GM19455 (cell line): ENCODE measurements at regions not wholly inside any gene's neighbourhood (a gene's known extent, or its start where the extent isn't known, plus 50 kb on each side); places are given as distances from the start of the nearest gene placed in this dataset.
"Not testable (repeated sequence)": the region's sequence is repeated elsewhere in the genome, so short reads cannot be mapped to it uniquely, and the experiment has no call there.

ENCODE experiments used
- ATAC-seq: cut with Tn5 transposase; IDR thresholded peaks from one replicate; pipeline ENCODE4 v1.9.1; 2021; ENCODE audit not compliant: unreplicated experiment

- ATAC-seq = no peak
These were observed 60.4 kb upstream of the PDHA2 start for GRCh38 chr4:95779447-95779846.

GRCh38 chr4:95778666-95779065 is 61.2 kb upstream of the PDHA2 start:
- no peak for ATAC-seq

DNA sequence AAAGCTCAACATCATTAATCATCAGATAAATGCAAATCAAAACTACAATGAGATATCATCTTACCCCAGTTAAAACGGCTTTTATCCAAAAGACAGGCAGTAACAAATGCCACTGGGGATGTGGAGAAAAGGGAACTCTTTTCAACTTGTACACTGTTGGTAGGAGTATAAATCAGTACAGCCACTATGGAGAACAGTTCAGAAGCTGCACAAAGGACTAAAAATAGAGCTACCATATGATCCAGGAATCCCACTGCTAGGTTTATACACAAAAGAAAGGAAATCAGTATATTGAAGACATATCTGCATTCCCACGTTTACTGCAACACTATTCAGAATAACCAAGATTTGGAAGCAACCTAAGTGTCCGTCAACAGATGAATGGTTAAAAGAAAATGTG is 69.3 kb upstream of the PDHA2 start:
- ATAC-seq = not testable (repeated sequence)

- no peak for ATAC-seq
These were observed 74.9 kb upstream of the PDHA2 start for GRCh38 chr4:95764961-95765360.

DNA sequence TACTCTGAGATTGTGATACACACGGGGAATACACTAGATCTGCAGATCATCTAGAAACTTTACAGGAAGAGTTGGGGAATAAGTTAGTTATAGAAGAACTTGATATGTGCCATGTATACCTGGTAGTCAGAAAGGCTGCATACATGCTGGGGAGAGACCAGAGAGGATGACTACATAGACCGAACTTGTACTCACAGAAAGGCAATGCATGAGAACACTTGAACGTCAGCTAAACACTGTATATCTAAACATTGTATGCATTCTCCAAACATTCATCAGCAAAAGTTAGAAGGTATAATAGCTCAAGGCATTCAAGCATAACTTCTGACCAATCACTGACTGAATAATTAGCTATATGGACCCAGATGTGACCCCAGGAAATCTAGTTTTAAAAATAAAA is 78.0 kb upstream of the PDHA2 start:
- ATAC-seq = no peak

DNA sequence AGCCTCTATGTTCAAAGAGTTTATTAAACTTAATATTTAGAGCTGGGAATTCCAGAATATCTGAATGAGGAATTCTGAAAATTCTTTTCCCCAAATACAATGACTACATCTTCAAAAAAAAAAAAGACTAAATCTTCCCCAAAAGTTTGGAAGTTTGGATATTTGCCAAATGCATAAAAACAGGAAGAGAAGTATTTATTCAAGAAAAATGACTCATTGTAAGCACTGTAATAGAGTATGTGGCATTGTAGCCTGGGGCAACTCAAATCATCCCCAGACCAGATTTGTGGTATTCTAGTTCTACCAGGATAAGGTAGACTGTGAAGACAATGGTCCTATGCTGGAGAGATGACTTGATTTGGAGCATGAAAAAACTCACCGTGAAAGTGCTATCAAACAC is 78.5 kb upstream of the PDHA2 start:
- ATAC-seq = no peak

DNA sequence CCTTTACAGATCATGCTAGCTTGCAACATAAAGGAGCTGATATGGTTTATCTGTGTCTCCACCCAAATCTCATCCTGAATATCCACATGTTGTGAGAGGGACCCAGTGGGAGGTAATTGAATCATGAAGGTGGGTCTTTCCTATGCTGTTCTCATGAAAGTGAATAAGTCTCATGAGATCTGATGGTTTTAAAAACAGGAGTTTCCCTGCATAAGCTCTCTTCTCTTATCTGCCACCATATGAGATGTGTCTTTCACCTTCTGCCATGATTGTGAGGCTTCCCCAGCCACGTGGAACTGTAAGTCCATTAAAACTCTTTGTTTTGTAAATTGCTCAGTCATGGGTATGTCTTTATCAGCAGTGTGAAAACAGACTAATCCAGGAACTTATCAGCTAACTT is 79.2 kb upstream of the PDHA2 start:
- not testable (repeated sequence) for ATAC-seq

DNA sequence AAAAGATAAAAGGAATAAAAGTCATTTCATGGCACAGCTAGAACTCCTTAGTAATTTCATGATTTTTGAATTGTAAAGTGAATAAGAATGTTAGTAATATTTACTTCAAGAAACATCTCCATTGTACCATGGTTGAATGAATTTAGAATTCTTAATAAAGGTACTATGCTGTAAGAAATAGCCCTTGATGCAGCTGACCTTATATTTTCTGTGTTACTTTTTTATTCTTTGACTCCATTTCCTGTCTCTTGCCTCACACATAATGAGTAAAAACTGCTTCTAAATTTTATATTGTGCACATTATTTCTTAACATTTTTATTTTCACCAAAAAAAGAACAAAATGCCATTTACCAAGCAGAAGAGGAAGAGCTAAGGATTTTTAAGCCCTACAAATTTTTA is 81.9 kb upstream of the PDHA2 start:
- ATAC-seq = no peak

DNA sequence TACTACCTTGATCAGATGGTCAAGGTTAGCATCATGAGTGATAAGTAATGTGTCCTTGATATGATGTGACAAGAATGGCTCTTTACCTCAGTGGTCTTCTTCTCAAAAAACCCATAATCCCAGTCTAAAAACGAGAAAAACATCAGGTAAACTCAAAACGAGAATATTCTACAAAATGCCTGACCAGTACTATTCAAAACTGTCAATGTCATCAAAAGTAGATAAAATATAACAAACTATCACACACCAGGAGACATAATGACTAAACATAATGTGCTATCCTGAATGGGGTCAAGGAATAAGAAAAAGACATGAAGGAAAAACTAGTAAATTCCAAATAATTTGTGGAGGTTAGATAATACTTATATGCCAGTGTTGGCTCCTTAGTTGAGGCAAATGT is 85.2 kb upstream of the PDHA2 start:
- no peak for ATAC-seq

- no peak for ATAC-seq
These were observed 90.7 kb upstream of the PDHA2 start for GRCh38 chr4:95749204-95749603.

GRCh38 chr4:95742872-95743271 is 97.0 kb upstream of the PDHA2 start:
- ATAC-seq = no peak

GRCh38 chr4:95742179-95742578 is 97.7 kb upstream of the PDHA2 start:
- no peak for ATAC-seq

DNA sequence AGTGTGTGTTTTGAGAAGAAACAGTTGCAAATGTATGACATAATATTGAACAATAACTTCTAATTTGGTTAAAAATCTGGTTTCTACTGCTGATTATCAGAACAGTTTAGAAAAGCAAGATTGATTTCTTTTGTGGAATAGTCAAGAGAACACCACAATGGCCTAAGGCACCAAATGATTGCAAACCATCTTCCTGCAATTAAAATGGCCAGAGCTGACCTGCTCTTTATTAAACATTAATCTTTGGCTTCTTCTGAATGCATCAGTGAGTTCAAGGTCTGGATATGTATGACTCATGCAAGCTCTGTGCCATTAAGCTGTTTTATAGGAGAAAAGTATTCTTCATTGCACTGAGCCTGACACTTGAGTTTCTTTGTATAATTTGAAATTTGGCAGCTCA is 107.8 kb upstream of the PDHA2 start:
- no peak for ATAC-seq

GRCh38 chr4:95729596-95729995 is 110.3 kb upstream of the PDHA2 start:
- ATAC-seq = no peak

GRCh38 chr4:95728145-95728544 is 111.7 kb upstream of the PDHA2 start:
- no peak for ATAC-seq

- no peak for ATAC-seq
These were observed 124.1 kb upstream of the PDHA2 start for GRCh38 chr4:95715830-95716229.

GRCh38 chr4:95714571-95714970 is 125.3 kb upstream of the PDHA2 start:
- no peak for ATAC-seq

GRCh38 chr4:95705323-95705722 is 134.6 kb upstream of the PDHA2 start:
- no peak for ATAC-seq

DNA sequence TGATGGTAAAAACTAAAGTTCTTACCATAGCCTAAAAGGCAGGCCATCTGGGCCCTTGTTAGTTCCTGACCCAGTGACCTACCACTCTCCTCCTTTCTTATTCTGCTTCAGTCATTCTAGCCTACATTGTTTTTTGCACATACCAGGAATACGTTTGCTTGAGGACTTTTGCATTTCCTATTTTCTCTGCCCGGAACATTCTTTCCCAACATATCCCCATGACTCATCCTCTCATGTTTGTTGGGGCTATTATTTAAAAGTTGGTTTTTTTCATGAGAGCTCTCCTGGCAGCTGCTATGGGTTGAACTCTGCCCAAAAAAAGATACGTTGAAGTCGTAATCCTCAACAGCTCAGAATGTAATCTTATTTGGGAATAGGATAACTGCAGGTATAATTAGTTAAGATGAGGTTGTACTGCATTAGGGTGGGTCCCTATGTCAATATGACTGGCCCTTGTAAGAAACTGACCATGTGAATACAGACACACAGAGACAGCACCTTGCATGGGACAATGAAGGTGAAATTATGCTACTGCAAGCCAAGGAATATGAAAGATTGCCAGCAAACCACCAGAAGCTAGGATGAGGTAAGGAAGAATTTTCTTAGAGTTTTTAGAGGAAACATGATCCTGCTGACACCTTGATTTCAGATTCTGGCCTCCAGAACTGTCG is 138.3 kb upstream of the PDHA2 start:
- no peak for ATAC-seq

DNA sequence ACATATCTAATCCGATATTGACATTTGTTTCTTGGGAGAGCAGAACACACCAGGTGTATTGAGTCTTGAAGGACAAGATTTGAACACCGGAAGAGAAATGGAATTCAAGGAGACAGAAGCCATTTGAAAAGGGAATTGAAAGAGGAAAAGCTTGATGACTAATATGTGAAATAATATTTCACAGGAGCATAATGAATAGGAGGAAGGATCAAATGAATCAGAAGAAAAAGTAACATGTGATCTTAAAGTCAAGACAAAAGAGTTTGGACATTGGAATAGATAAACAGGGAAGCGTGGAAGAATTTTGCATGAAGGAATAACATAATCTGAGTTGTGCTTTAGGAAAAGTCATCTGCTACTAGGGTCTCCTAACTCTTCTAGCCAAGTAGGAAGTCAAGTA is 145.5 kb upstream of the PDHA2 start:
- ATAC-seq = no peak

GRCh38 chr4:95693594-95693993 is 144.8 kb upstream of the UNC5C start:
- ATAC-seq = no peak

DNA sequence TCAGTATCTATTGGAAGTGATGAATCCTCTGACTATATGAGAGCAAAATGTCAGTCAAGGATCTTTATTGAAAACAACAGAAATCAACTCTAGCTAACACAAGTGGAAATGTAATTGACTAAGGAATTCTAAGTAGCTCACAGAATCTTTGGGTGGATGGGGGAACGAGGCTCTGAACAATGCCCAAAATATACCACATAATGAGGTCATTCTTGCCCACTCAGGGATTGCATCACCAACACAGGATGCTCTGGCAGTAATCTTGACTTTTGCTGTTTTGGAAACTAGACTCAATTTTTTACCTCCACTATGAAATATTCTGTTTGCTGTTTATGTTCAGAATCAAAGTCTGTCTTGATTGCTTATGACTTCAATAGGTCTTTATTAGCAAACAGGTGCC is 127.4 kb upstream of the UNC5C start:
- no peak for ATAC-seq

GRCh38 chr4:95675623-95676022 is 126.8 kb upstream of the UNC5C start:
- ATAC-seq = no peak
